K562 (cell line): ENCODE measurements at regions not wholly inside any gene's neighbourhood (a gene's known extent, or its start where the extent isn't known, plus 50 kb on each side); places are given as distances from the start of the nearest gene placed in this dataset.

ENCODE experiments used
- ATAC-seq: fragments of 200-7000 bp; cut with Tn5 transposase; 3 replicates; pipeline ENCODE4 v1.9.1; 2020; ENCODE audit warnings: moderate library complexity
- BruUV-seq: library from RNA; stranded (reverse); fragments of 400-500 nt; replicated peaks from 2 replicates; lab custom pipeline; 2021; lab: Mats Ljungman, UMichigan
- CTCF ChIA-PET: fragments of 300-600 bp; formaldehyde crosslinking; extraction: SDS; loops from one replicate; lab custom pipeline; 2021; ENCODE audit warnings: low intra/inter-chr PET ratio; lab: Yijun Ruan, JAX
- POLR2A ChIA-PET: fragments of 300-600, 350-650 bp; sonication (Branson Sonifier 250); formaldehyde crosslinking; extraction: SDS; loops from one replicate; lab custom pipeline; 2021; ENCODE audit warnings: antibody characterized with exemption, inconsistent platforms; lab: Yijun Ruan, JAX
- DNase-seq, 4 experiments: peaks; one replicate each; pipeline versions ENCODE4 v3.0.0 to v3.0.0-alpha.2; 2011 to 2018; ENCODE audit warnings: low spot score in 3 of 4, mixed read lengths in 3 of 4; ENCODE audit errors: extremely low read depth in 1 of 4
- FAIRE-seq: peaks from 2 replicates; lab custom pipeline; 2011; peaks lifted over from hg19 to GRCh38; lab: Jason Lieb, UNC
- H2AFZ ChIP-seq: 2 replicates; pipeline ENCODE4 v1.6.0; 2011; ENCODE audit warnings: low read depth, low read length, control low read depth, inconsistent platforms
- H3K27ac ChIP-seq: fragments of 200-600 bp; 3 replicates; pipeline ENCODE4 v1.8.0; 2011; ENCODE audit warnings: low read depth, mild to moderate bottlenecking, control low read depth, inconsistent platforms, low read length, moderate library complexity, mixed read lengths; ENCODE audit errors: extremely low read depth
- H3K27me3 ChIP-seq, 2 experiments: fragments of 300-600 bp in 1 of 2; 2 replicates in 1 of 2; 3 replicates in 1 of 2; pipeline versions ENCODE4 v1.6.0 to v1.8.0; 2011; ENCODE audit warnings: inconsistent platforms in 2 of 2, low read length in 2 of 2, mild to moderate bottlenecking in 1 of 2, mixed read lengths in 1 of 2, moderate library complexity in 1 of 2; ENCODE audit not compliant: control insufficient read depth in 2 of 2, insufficient read depth in 2 of 2
- H3K36me3 ChIP-seq: fragments of 300-600 bp; 3 replicates; pipeline ENCODE4 v1.8.0; 2011; ENCODE audit warnings: mild to moderate bottlenecking, low read length, inconsistent platforms; ENCODE audit not compliant: control insufficient read depth, insufficient read depth
- H3K4me1 ChIP-seq, 2 experiments: fragments of 200-600 bp in 1 of 2; replicated peaks in 1 of 2; 2 replicates in 1 of 2; 3 replicates in 1 of 2; pipeline versions ENCODE4 v1.5.1 to v1.8.0; 2011; ENCODE audit warnings: inconsistent platforms in 2 of 2, low read length in 2 of 2, mild to moderate bottlenecking in 1 of 2, mixed read lengths in 1 of 2, moderate library complexity in 1 of 2; ENCODE audit not compliant: control insufficient read depth in 2 of 2, insufficient read depth in 2 of 2
- H3K4me2 ChIP-seq: 2 replicates; pipeline ENCODE4 v1.6.1; 2011; ENCODE audit warnings: low read length, control low read depth, inconsistent platforms, mixed read lengths; ENCODE audit not compliant: insufficient read depth
- H3K4me3 ChIP-seq: fragments of 200-600 bp; sonication (generic), shearing (Covaris generic); 2 replicates; pipeline ENCODE4 v1.5.1; 2016; ENCODE audit warnings: control low read depth, inconsistent platforms
- H3K79me2 ChIP-seq: fragments of 200-600 bp; 3 replicates; pipeline ENCODE4 v1.8.0; 2011; ENCODE audit warnings: low read length, inconsistent platforms; ENCODE audit not compliant: control insufficient read depth, insufficient read depth
- H3K9ac ChIP-seq, 2 experiments: 2 replicates each; pipeline versions ENCODE4 v1.6.0 to v1.6.1; 2011; ENCODE audit warnings: low read depth in 2 of 2, low read length in 2 of 2, control low read depth in 1 of 2, inconsistent platforms in 1 of 2, mild to moderate bottlenecking in 1 of 2, mixed read lengths in 1 of 2; ENCODE audit not compliant: insufficient read depth in 1 of 2
- H3K9me1 ChIP-seq: one replicate; pipeline ENCODE4 v1.6.0; 2011; ENCODE audit warnings: inconsistent platforms, mild to moderate bottlenecking, low read length, moderate library complexity; ENCODE audit not compliant: control insufficient read depth, insufficient read depth
- H3K9me3 ChIP-seq: replicated peaks from 2 replicates; pipeline ENCODE4 v1.5.1; 2011; ENCODE audit warnings: low read depth, low read length, inconsistent platforms; ENCODE audit not compliant: control insufficient read depth, insufficient read depth
- H4K20me1 ChIP-seq: replicated peaks from 2 replicates; pipeline ENCODE4 v1.6.1; 2011; ENCODE audit warnings: low read length, inconsistent platforms, mixed read lengths; ENCODE audit not compliant: control insufficient read depth, insufficient read depth
- CBX5 ChIP-seq: IDR thresholded peaks from 2 replicates; pipeline ENCODE4 v1.6.1; 2014; ENCODE audit warnings: low read depth, borderline replicate concordance
- CEBPB ChIP-seq: fragments of 450-650 bp; IDR thresholded peaks from 2 replicates; pipeline ENCODE4 v1.6.1; 2016; ENCODE audit warnings: missing genetic modification characterization, missing compliant biosample characterization
- FOXK1 ChIP-seq: sonication (generic); formaldehyde crosslinking; IDR thresholded peaks from 2 replicates; pipeline ENCODE4 v1.8.0; 2022; ENCODE audit warnings: missing genetic modification reagents, mild to moderate bottlenecking, borderline replicate concordance
- JUND ChIP-seq, 2 experiments: IDR thresholded peaks; 2 replicates in 1 of 2; 3 replicates in 1 of 2; pipeline ENCODE4 v1.6.1; 2011; ENCODE audit warnings: borderline replicate concordance in 2 of 2, low read depth in 2 of 2, low read length in 2 of 2, improper control_type of control experiment in 1 of 2, missing biosample characterization in 1 of 2, missing genetic modification characterization in 1 of 2, missing genetic modification reagents in 1 of 2
- RAD21 ChIP-seq, 2 experiments: fragments of 250-450 bp in 1 of 2; fragments of 450-650 bp in 1 of 2; sonication (Bioruptor Pico) in 1 of 2; formaldehyde crosslinking in 1 of 2; IDR thresholded peaks in 1 of 2; conservative IDR thresholded peaks in 1 of 2; 2 replicates each; pipeline versions ENCODE4 v1.4.0 to v1.8.0; 2020 to 2022; ENCODE audit warnings: mild to moderate bottlenecking in 2 of 2, moderate library complexity in 1 of 2
- SMC3 ChIP-seq: conservative IDR thresholded peaks from 2 replicates; pipeline ENCODE4 v1.6.1; 2011; ENCODE audit warnings: low read depth, low read length, improper control_type of control experiment; ENCODE audit not compliant: insufficient read depth
- TAF15 ChIP-seq: fragments of 200-400 bp; formaldehyde crosslinking; IDR thresholded peaks from 2 replicates; pipeline ENCODE4 v1.6.1; 2017; ENCODE audit warnings: mild to moderate bottlenecking, low read depth, low read length, moderate library complexity
- ZKSCAN1 ChIP-seq: fragments of 150-350 bp; IDR thresholded peaks from 2 replicates; pipeline ENCODE4 v1.6.1; 2016; ENCODE audit warnings: low read depth, low read length
- ZNF174 ChIP-seq: fragments of 250-450 bp; sonication (Bioruptor Pico); IDR thresholded peaks from 2 replicates; pipeline ENCODE4 v1.4.0; 2020; ENCODE audit warnings: mild to moderate bottlenecking
- WGBS: fragments of 100-300 bp; shearing (Covaris generic); methylation state at CpG from one replicate; pipeline ENCODE4 v1.1.6; 2016; ENCODE audit warnings: low coverage, mixed read lengths; ENCODE audit not compliant: insufficient coverage; ENCODE audit errors: missing lambda C conversion rate; 5-methylcytosine and 5-hydroxymethylcytosine counted together
- in situ Hi-C: fragments of 300-500 bp; cut with MboI; formaldehyde crosslinking; loops from 4 replicates; pipeline ENCODE4 v1.15.0; 2018; ENCODE audit warnings: inconsistent platforms, mixed read lengths
- intact Hi-C: fragments of 100-400 bp; cut with micrococcal nuclease; formaldehyde crosslinking; loops from 2 replicates; pipeline ENCODE4 v1.14.2; 2022
- TF ChIP-seq, protein P1 (sequence below): fragments of 250-450 bp; sonication (Bioruptor Pico); IDR thresholded peaks from 2 replicates; pipeline ENCODE4 v1.9.0; 2021; ENCODE audit warnings: mild to moderate bottlenecking
- TF ChIP-seq, protein P2 (sequence below): fragments of 150-350 bp; conservative IDR thresholded peaks from 2 replicates; pipeline ENCODE4 v1.6.1; 2014; ENCODE audit warnings: low read length
- TF ChIP-seq, protein P3 (sequence below): fragments of 200-800 bp; sonication (Bioruptor generic); IDR thresholded peaks from 2 replicates; pipeline ENCODE4 v1.6.1; 2017; ENCODE audit warnings: missing genetic modification characterization, missing compliant biosample characterization
- TF ChIP-seq, protein P4 (sequence below), 3 experiments: fragments of 200-800 bp in 1 of 3; fragments of 250-450 bp in 1 of 3; fragments of 450-650 bp in 1 of 3; sonication (Bioruptor Pico) in 1 of 3; sonication (Bioruptor generic) in 1 of 3; formaldehyde crosslinking in 1 of 3; IDR thresholded peaks; 2 replicates each; pipeline versions ENCODE4 v1.6.1 to v1.8.0; 2016 to 2022; ENCODE audit warnings: mild to moderate bottlenecking in 2 of 3, missing genetic modification characterization in 2 of 3, missing compliant biosample characterization in 1 of 3, moderate library complexity in 1 of 3

DNA sequence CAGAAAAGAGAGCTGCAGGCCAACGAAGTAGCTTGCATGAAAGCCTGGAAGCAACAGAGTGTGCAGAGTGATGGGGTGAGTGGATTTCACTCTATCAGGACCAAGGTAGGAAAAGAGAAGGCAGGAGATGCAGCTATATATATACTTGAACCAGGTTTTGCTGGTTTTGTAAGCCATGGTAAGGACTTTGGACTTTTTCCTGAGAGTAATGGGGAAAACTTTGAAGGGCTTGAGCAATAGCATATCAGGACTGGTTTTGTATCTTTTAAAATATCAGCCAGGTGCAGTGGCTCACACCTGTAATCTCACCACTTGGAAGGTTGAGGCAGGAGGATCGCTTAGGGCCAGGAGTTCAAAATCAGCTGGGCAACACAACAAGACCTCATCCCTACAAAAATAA is 120.6 kb upstream of the NRP1 start:
- Histone ChIP-seq H3K9ac (no peak overlapping the region), H4K20me1 (no peaks in the 10 kb centered on the region), H3K4me2 (no peak overlapping the region), H3K9me1 (no peaks in the 10 kb centered on the region), H3K27me3 (no peaks in the 10 kb centered on the region), H3K4me3 (no peak overlapping the region), H2AFZ (no peak overlapping the region), H3K4me1 (no peaks in the 10 kb centered on the region), H3K9me3 (no peaks in the 10 kb centered on the region), H3K79me2 (no peaks in the 10 kb centered on the region), H3K36me3 (no peaks in the 10 kb centered on the region), H3K27ac (no peak overlapping the region)
- ChIA-PET CTCF (no interaction called here), POLR2A (interaction anchor here (0.8 kb wide), 1 partner anchor 45 kb away, joined by 3 read pairs; no protein-coding TSS in a partner anchor)
- DNase-seq (no peak), FAIRE-seq (no peak), ATAC-seq (no peak)
- 0% methylated on average over 2 of the region's 2 CpGs for WGBS
- intact Hi-C loops (no loop called here), in situ Hi-C loops (no loop called here)
- no TSS peak for BruUV-seq
- TF ChIP-seq RAD21 (CRISPR knock-in tag; conservative IDR thresholded peaks at IDR 0.05 in 1 of 2, IDR thresholded peaks at IDR 0.05 in 1 of 2) (no peak), CBX5 (no peak), JUND (IDR thresholded peaks at IDR 0.05; ENCODE audit: borderline replicate concordance, low read depth, low read length) (no peak), JUND (tag; IDR thresholded peaks at IDR 0.05; ENCODE audit: borderline replicate concordance, low read depth, low read length) (no peak), TAF15 (no peak), SMC3 (no peak), FOXK1 (CRISPR knock-in tag) (no peak), ZKSCAN1 (no peak), ZNF174 (CRISPR knock-in tag) (no peak), CEBPB (tag) (no peak)
- TF ChIP-seq, protein P1, sequence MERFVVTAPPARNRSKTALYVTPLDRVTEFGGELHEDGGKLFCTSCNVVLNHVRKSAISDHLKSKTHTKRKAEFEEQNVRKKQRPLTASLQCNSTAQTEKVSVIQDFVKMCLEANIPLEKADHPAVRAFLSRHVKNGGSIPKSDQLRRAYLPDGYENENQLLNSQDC (CRISPR knock-in tag) = no peak
- TF ChIP-seq, protein P2, sequence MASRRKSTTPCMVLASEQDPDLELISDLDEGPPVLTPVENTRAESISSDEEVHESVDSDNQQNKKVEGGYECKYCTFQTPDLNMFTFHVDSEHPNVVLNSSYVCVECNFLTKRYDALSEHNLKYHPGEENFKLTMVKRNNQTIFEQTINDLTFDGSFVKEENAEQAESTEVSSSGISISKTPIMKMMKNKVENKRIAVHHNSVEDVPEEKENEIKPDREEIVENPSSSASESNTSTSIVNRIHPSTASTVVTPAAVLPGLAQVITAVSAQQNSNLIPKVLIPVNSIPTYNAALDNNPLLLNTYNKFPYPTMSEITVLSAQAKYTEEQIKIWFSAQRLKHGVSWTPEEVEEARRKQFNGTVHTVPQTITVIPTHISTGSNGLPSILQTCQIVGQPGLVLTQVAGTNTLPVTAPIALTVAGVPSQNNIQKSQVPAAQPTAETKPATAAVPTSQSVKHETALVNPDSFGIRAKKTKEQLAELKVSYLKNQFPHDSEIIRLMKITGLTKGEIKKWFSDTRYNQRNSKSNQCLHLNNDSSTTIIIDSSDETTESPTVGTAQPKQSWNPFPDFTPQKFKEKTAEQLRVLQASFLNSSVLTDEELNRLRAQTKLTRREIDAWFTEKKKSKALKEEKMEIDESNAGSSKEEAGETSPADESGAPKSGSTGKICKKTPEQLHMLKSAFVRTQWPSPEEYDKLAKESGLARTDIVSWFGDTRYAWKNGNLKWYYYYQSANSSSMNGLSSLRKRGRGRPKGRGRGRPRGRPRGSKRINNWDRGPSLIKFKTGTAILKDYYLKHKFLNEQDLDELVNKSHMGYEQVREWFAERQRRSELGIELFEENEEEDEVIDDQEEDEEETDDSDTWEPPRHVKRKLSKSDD = no peak
- TF ChIP-seq, protein P3, sequence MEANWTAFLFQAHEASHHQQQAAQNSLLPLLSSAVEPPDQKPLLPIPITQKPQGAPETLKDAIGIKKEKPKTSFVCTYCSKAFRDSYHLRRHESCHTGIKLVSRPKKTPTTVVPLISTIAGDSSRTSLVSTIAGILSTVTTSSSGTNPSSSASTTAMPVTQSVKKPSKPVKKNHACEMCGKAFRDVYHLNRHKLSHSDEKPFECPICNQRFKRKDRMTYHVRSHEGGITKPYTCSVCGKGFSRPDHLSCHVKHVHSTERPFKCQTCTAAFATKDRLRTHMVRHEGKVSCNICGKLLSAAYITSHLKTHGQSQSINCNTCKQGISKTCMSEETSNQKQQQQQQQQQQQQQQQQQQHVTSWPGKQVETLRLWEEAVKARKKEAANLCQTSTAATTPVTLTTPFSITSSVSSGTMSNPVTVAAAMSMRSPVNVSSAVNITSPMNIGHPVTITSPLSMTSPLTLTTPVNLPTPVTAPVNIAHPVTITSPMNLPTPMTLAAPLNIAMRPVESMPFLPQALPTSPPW = no peak
- TF ChIP-seq, protein P4, sequence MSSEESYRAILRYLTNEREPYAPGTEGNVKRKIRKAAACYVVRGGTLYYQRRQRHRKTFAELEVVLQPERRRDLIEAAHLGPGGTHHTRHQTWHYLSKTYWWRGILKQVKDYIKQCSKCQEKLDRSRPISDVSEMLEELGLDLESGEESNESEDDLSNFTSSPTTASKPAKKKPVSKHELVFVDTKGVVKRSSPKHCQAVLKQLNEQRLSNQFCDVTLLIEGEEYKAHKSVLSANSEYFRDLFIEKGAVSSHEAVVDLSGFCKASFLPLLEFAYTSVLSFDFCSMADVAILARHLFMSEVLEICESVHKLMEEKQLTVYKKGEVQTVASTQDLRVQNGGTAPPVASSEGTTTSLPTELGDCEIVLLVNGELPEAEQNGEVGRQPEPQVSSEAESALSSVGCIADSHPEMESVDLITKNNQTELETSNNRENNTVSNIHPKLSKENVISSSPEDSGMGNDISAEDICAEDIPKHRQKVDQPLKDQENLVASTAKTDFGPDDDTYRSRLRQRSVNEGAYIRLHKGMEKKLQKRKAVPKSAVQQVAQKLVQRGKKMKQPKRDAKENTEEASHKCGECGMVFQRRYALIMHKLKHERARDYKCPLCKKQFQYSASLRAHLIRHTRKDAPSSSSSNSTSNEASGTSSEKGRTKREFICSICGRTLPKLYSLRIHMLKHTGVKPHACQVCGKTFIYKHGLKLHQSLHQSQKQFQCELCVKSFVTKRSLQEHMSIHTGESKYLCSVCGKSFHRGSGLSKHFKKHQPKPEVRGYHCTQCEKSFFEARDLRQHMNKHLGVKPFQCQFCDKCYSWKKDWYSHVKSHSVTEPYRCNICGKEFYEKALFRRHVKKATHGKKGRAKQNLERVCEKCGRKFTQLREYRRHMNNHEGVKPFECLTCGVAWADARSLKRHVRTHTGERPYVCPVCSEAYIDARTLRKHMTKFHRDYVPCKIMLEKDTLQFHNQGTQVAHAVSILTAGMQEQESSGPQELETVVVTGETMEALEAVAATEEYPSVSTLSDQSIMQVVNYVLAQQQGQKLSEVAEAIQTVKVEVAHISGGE (CRISPR knock-in tag; IDR thresholded peaks at IDR 0.05) = no peak
